ENCODE measurements at regions not wholly inside any gene's neighbourhood (a gene's known extent, or its start where the extent isn't known, plus 50 kb on each side); places are given as distances from the start of the nearest gene placed in this dataset.
"Not testable (repeated sequence)": the region's sequence is repeated elsewhere in the genome, so short reads cannot be mapped to it uniquely, and the experiment has no call there.

- no peak for TF ChIP-seq BHLHE40 (IDR thresholded peaks at IDR 0.05; ENCODE audit: borderline replicate concordance)
- TF ChIP-seq LEF1 (IDR thresholded peaks at IDR 0.05; ENCODE audit: borderline replicate concordance), result no peak
- TF ChIP-seq ARNT (IDR thresholded peaks at IDR 0.05), result no peak
- no peak for TF ChIP-seq CTBP1 (IDR thresholded peaks at IDR 0.05; ENCODE audit: borderline replicate concordance)
- TF ChIP-seq NFRKB (IDR thresholded peaks at IDR 0.05), result no peak
- TF ChIP-seq FOXM1 (IDR thresholded peaks at IDR 0.05; ENCODE audit: borderline replicate concordance), result no peak
- TF ChIP-seq TARDBP (IDR thresholded peaks at IDR 0.05), result no peak
- no peak for TF ChIP-seq ZNF384 (IDR thresholded peaks at IDR 0.05)
- no peak for TF ChIP-seq FOXA1 (IDR thresholded peaks at IDR 0.05)
- no peak for TF ChIP-seq SUZ12 (IDR thresholded peaks at IDR 0.05)
- no peak for TF ChIP-seq PKNOX1 (IDR thresholded peaks at IDR 0.05)
- TF ChIP-seq SP1 (IDR thresholded peaks at IDR 0.05), result no peak
- TF ChIP-seq HDGF (IDR thresholded peaks at IDR 0.05; ENCODE audit: borderline replicate concordance), result no peak
- TF ChIP-seq FOXK2 (IDR thresholded peaks at IDR 0.05), result no peak
- TF ChIP-seq ELF4 (IDR thresholded peaks at IDR 0.05), result no peak
- no peak for TF ChIP-seq L3MBTL2 (conservative IDR thresholded peaks at IDR 0.05)
- CTCF ChIA-PET, result no interaction called here
- POLR2A ChIA-PET, result interaction anchor here (1.2 kb wide), 1 partner anchor 11 kb away, joined by 4 read pairs; no protein-coding TSS in a partner anchor
- no peak for DNase-seq (ENCODE audit: extremely low spot score)
These were observed 148.9 kb upstream of the MEX3C start for GRCh38 chr18:51346404-51346803.

GRCh38 chr18:51350081-51350480, 152.6 kb upstream of the MEX3C start:
- POLR2A ChIA-PET, result no interaction called here
- CTCF ChIA-PET, result no interaction called here
- no peak for DNase-seq (ENCODE audit: extremely low spot score)
- TF ChIP-seq BHLHE40 (IDR thresholded peaks at IDR 0.05; ENCODE audit: borderline replicate concordance), result no peak
- TF ChIP-seq LEF1 (IDR thresholded peaks at IDR 0.05; ENCODE audit: borderline replicate concordance), result no peak
- TF ChIP-seq ARNT (IDR thresholded peaks at IDR 0.05), result no peak
- no peak for TF ChIP-seq FOXK2 (IDR thresholded peaks at IDR 0.05)
- no peak for TF ChIP-seq SUZ12 (IDR thresholded peaks at IDR 0.05)
- TF ChIP-seq CTBP1 (IDR thresholded peaks at IDR 0.05; ENCODE audit: borderline replicate concordance), result no peak
- no peak for TF ChIP-seq FOXM1 (IDR thresholded peaks at IDR 0.05; ENCODE audit: borderline replicate concordance)
- no peak for TF ChIP-seq L3MBTL2 (conservative IDR thresholded peaks at IDR 0.05)
- TF ChIP-seq NFRKB (IDR thresholded peaks at IDR 0.05), result no peak

- DNase-seq (ENCODE audit: extremely low spot score), result no peak
- TF ChIP-seq ZNF384 (IDR thresholded peaks at IDR 0.05) (no peak), ARNT (IDR thresholded peaks at IDR 0.05) (no peak), SP1 (IDR thresholded peaks at IDR 0.05) (no peak), PKNOX1 (IDR thresholded peaks at IDR 0.05) (no peak), CTBP1 (IDR thresholded peaks at IDR 0.05; ENCODE audit: borderline replicate concordance) (no peak), SUZ12 (IDR thresholded peaks at IDR 0.05) (no peak), FOXA1 (IDR thresholded peaks at IDR 0.05) (no peak), FOXM1 (IDR thresholded peaks at IDR 0.05; ENCODE audit: borderline replicate concordance) (no peak), LEF1 (IDR thresholded peaks at IDR 0.05; ENCODE audit: borderline replicate concordance) (no peak), HDGF (IDR thresholded peaks at IDR 0.05; ENCODE audit: borderline replicate concordance) (no peak), BHLHE40 (IDR thresholded peaks at IDR 0.05; ENCODE audit: borderline replicate concordance) (no peak), NFRKB (IDR thresholded peaks at IDR 0.05) (no peak), L3MBTL2 (conservative IDR thresholded peaks at IDR 0.05) (no peak), TARDBP (IDR thresholded peaks at IDR 0.05) (no peak), ELF4 (IDR thresholded peaks at IDR 0.05) (no peak), FOXK2 (IDR thresholded peaks at IDR 0.05) (no peak)
- ChIA-PET POLR2A (no interaction called here), CTCF (no interaction called here)
These were observed 158.4 kb upstream of the MEX3C start for GRCh38 chr18:51355841-51356240.

- POLR2A ChIA-PET, result not testable (repeated sequence)
These were observed 162.8 kb upstream of the MEX3C start for GRCh38 chr18:51360301-51360700.

GRCh38 chr18:51361130-51361860, 163.8 kb upstream of the MEX3C start:
- ChIA-PET CTCF (no interaction called here), POLR2A (no interaction called here)
- DNase-seq (ENCODE audit: extremely low spot score), result no peak
- TF ChIP-seq SP1 (IDR thresholded peaks at IDR 0.05), result no peak
- no peak for TF ChIP-seq FOXK2 (IDR thresholded peaks at IDR 0.05)
- TF ChIP-seq LEF1 (IDR thresholded peaks at IDR 0.05; ENCODE audit: borderline replicate concordance), result no peak
- no peak for TF ChIP-seq ARNT (IDR thresholded peaks at IDR 0.05)
- TF ChIP-seq CTBP1 (IDR thresholded peaks at IDR 0.05; ENCODE audit: borderline replicate concordance), result no peak
- no peak for TF ChIP-seq NFRKB (IDR thresholded peaks at IDR 0.05)
- TF ChIP-seq ELF4 (IDR thresholded peaks at IDR 0.05), result no peak
- no peak for TF ChIP-seq PKNOX1 (IDR thresholded peaks at IDR 0.05)
- no peak for TF ChIP-seq TARDBP (IDR thresholded peaks at IDR 0.05)

More at GRCh38 chr18:51360301-51360700, 162.8 kb upstream of the MEX3C start:
- CTCF ChIA-PET; DNase-seq (ENCODE audit: extremely low spot score): not testable (repeated sequence)

- POLR2A ChIA-PET, result no interaction called here
- DNase-seq (ENCODE audit: extremely low spot score), result no peak
- TF ChIP-seq ELF4 (IDR thresholded peaks at IDR 0.05) (no peak), ZNF384 (IDR thresholded peaks at IDR 0.05) (no peak), NFRKB (IDR thresholded peaks at IDR 0.05) (no peak), SP1 (IDR thresholded peaks at IDR 0.05) (no peak), TARDBP (IDR thresholded peaks at IDR 0.05) (no peak), CTBP1 (IDR thresholded peaks at IDR 0.05; ENCODE audit: borderline replicate concordance) (no peak), ARNT (IDR thresholded peaks at IDR 0.05) (no peak), FOXK2 (IDR thresholded peaks at IDR 0.05) (no peak), PKNOX1 (IDR thresholded peaks at IDR 0.05) (no peak)
- CTCF ChIA-PET, result no interaction called here
These were observed 165.9 kb upstream of the MEX3C start for GRCh38 chr18:51363384-51363783.
